NCI-H1436 treated with DMSO at 0.1 percent for 48 hours (cell line): ENCODE measurements at regions not wholly inside any gene's neighbourhood (a gene's known extent, or its start where the extent isn't known, plus 50 kb on each side); places are given as distances from the start of the nearest gene placed in this dataset.
"Not testable (repeated sequence)": the region's sequence is repeated elsewhere in the genome, so short reads cannot be mapped to it uniquely, and the experiment has no call there.

Experiments
- DNase-seq: peaks from one replicate; lab custom pipeline; 2025; lab: John Stamatoyannopoulos, UW

DNA sequence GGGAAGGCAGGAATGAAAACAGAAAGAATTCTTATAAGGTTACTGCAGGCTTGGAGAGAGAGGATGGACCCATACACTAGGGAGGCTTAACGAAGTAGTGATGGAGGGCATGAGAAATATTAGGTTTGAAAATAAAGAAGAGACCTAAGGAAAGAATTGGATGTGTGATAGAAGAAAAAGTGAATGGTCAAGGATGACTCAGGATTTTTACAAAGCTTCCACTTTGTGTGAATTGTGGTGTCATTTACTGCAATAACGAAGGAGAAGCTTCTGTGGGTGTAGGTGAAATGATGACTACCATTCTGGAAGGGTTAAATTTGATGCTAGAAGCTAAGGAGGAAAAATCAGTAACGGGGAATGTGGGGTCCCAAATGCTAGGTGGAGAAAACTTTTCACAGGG is 191.2 kb downstream of the UTRN start:
- DNase-seq = no peak

DNA sequence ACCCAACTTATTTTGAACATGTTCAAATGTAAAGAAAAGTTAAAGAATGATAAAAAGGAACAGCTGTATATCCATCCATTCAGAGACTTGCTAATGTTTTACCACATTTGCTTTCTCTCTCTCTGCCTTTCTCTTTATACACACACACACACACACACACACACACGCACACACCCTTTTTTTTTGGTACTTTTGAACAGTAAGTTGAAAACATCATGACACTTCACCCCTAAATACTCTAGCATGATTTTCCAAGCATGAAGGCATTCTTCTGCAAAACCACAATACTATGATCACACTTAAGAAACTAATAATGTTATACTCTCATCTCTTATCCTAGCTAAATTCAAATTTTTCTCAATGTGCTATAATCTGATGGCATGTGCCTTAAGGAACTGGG is 192.3 kb downstream of the UTRN start:
- DNase-seq = no peak

DNA sequence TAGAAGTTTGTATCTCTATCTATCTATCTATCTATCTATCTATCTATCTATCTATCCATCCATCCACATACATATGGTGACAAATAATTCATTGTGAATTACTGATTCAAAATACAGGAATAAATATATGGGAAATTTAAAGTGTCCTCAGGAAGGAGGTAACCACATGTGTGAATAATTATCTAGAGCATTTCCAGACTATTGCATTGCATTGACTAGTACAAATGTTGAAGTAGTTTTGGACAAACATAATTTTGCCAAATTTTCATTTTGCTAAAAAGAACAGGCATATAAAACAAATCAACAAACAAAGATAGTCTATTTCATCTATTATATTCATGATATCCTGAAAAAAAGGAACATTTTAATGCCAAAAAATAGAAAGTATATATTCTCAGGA is 192.7 kb downstream of the UTRN start:
- no peak for DNase-seq

DNA sequence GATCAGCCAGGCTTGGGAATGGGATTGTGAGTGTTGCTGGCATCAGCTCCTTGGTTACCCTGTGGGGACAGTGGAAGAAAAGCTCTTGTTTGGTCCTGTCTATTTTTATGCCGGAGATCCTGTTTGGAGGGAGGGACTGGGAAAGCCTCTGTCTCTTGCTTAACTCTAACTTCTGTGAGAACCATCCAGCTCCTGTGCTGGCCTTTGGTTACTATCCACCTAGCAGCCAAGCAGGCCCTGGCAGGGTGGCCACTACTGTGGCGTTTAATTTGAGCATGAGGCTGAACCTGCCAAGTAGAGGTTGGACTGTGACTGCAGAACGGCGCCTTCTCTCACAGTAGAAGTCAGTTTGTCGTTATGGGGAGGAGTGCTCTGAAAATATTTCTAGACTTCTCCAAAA is 193.3 kb downstream of the UTRN start:
- no peak for DNase-seq

DNA sequence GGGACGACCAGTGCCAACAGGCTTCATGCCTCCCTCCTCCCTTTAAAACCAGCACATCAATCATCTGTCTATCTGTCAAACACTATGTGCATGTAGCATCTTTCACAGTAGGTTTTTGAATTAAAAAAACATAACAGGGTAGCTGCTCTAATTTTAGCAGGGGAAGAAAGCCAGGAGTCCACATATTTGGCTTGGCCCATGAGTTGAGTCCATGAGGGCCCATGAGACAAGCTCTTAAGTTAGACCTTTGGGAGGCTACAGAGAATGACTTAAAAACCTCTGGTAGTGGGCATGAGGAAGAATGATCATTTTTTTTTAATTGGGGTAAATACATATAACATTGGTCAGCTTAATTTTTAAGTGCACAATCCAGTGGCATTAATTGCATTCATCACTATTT is 194.9 kb downstream of the UTRN start:
- DNase-seq = no peak

DNA sequence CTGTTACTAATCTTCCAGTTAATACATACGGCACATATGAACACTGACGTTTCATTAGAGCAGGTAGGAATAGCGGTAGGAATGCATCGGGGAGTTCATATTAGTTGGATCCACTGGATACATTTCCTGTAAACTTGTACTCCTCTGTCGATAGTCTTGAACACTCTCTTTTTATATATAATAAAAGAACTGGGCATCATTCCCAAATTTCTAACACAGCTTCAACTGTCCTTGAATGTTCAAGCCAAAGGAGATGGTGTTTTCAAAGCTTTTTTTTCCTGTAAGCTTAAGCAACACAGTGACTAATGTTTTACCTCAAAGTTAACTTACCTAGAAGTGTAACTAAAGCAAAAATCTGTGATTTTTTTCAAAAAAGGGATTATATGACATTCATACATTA is 195.3 kb downstream of the UTRN start:
- no peak for DNase-seq

DNA sequence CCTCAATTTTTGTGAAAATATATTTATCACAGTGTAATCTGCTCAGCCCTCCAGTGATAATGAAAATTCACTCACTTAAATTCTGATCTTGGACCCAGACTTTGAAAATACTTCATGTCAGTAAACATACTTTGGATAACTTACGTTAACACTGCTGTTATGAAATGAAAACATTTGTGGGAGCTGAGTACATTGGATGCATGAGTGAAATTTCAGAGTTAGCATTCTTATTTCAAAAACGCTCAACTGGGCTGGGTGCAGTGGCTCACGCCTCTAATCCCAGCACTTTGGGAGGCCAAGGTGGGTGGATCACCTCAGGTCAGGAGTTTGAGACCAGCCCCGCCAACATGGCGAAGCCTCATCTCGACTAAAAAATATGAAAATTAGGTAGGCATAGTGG is 196.4 kb downstream of the UTRN start:
- no peak for DNase-seq

DNA sequence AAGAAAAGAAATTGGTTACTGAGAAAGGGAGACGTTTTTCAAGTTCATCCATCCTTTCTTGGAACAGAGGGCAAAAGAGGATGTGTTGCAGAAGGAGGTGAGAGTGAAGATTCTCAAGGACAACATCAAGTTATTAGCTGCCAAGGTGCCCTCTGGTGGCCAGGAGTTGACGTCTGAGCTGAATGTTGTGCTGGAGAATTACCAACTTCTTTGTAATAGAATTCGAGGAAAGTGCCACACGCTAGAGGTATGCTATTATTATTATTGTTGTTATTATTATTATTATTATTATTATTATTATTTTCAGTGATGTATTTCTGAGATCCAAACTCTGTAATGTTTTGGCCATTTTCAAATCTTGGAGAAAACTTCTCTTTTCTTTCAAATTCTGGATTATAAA is 197.0 kb downstream of the UTRN start:
- no peak for DNase-seq

DNA sequence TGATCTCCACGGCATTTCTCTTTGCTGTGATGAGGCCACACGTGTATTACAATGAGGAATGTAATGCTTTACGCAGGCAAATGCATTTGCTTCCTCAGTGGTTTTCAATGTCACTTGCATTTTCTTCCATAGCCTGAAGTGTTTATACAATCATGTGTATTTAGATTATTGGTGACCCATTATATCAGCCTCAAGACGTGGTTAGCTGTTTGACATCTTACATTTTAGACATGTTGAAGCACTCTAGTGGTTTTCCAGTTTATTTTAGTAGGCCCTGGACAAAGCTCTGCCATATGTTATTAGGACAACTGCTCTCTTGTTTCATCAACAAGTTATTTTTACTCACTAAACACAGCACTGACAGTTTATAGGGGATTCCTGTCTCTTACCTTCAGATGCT is 200.4 kb downstream of the UTRN start:
- no peak for DNase-seq

DNA sequence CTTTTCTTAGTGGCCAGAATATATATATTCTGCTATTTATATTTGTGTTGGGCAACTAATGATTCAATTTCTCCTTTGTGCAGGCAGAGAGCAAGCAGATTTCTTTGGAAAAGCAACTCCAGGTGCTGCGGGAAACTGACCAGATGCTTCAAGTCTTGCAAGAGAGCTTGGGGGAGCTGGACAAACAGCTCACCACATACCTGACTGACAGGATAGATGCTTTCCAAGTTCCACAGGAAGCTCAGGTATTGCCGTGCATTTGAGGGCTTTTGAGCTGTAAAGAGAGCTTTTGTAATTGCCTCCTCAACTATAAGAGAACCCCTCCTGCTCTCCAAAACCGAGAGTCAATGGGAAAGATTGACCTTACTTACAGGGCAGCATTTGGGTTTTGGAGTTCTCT is 203.5 kb downstream of the UTRN start:
- no peak for DNase-seq

DNA sequence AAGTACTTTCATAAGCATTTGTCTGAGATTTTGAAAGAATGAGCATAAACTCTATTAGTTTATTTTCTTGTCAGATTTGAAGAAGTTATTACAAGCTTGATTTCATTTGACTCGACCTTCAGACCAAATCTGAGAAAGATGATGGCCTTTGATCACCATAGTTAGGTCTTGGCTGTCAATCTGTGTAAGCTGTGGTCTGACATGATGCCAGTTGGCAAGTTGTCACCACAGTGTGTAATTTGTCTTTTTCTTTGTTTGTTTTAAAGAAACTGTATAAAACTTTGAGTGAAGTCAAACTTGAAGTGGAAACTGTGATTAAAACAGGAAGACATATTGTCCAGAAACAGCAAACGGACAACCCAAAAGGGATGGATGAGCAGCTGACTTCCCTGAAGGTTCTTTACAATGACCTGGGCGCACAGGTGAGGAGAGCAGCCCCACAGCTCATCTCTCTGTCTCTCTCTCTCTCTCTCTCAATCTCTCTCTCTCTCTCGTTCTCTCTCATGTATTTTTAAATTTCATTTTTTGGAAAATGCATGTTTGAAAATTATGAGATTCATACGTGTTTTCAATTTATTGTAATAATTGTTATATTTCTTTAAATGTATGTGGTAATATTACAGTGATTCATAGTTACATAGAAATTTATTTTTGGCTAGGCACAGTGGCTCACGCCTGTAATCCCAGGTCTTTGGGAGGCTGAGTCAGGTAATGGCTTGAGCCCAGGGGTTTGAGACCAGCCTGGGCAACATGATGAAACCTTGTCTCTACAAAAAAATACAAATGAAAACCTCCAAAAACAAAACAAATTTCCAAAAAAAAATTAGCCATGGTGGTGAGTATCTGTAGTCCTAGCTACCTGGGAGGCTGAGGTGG is 208.1 kb downstream of the UTRN start:
- no peak for DNase-seq

DNA sequence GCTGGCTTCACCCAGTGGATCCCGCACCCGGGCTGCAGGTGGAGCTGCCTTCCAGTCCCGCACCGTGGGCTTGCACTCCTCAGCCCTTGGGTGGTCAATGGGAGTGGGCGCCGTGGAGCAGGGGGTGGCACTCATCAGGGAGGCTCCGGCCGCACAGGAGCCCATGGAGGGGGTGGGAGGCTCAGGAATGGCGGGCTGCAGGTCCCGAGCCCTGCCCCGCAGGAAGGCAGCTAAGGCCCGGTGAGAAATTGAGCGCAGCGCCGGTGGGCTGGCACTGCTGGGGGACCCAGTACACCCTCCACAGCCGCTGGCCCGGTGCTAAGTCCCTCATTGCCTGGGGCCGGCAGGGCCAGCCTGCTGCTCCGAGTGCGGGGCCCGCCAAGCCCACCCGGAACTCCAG is 209.9 kb downstream of the UTRN start:
- DNase-seq = not testable (repeated sequence)

DNA sequence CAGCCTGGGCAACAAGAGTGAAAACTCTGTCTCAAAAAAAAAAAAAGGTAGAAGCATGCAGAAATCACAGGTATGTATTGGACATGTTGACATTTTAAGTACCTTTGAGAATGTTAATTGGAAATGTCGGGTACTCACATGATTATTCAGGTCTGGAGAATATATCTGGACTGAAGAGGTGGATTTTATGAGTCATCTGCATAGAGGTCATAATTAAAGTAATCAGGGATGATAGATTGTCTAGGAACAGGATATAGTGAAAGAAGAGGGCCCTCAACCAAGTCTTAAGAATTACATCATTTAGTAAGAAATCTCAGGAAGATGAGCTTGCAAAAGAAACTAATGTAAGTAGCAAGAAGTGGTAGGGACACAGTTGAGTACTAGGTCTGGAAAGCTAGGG is 212.5 kb downstream of the UTRN start:
- DNase-seq = no peak

DNA sequence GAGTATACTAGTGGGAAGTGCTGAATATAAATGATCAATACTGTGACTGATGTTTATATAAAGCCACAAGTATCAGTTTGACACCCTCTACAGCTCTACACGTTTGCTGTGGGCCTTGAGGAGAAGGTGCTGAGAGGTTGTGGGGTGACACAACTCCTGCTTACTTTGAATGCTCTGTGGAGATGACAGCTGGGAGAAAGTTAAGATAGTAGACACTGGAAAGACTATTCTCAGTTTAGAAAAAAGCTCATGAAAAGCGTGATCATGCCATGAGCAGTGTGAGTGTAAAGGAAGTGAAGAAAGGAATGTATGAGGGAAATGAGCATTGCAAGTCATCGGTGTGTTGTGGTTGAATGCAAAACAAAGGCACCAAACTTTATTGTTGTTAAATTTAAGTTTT is 215.8 kb downstream of the UTRN start:
- no peak for DNase-seq

DNA sequence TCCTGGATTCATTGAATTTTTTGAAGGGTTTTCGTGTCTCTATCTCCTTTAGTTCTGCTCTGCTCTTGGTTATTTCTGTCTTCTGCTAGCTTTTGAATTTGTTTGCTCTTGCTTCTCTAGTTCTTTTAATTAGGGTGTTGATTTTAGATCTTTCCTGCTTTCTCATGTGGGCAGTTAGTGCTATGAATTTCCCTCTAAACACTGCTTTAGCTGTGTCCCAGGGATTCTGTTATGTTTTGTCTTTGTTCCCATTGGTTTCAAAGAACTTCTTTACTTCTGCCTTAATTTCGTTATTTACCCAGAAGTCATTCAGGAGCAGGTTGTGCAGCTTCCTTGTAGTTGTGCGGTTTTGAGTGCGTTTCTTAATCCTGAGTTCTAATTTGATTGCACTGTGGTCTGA is 220.1 kb downstream of the UTRN start:
- DNase-seq = not testable (repeated sequence)

DNA sequence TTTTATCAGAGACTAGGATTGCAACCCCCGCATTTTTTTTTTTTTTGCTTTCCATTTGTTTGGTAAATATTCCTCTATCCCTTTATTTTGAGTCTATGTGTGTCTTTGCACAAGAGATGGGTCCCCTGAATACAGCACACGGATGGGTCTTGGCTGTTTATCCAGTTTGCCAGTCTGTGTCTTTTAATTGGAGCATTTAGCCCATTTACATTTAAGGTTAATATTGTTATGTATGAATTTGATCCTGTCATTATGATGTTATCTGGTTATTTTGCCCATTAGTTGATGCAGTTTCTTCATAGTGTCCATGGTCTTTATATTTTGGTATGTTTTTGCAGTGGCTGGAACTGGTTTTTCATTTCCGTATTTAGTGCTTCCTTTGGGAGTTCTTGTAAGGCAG is 220.9 kb downstream of the UTRN start:
- DNase-seq = not testable (repeated sequence)

DNA sequence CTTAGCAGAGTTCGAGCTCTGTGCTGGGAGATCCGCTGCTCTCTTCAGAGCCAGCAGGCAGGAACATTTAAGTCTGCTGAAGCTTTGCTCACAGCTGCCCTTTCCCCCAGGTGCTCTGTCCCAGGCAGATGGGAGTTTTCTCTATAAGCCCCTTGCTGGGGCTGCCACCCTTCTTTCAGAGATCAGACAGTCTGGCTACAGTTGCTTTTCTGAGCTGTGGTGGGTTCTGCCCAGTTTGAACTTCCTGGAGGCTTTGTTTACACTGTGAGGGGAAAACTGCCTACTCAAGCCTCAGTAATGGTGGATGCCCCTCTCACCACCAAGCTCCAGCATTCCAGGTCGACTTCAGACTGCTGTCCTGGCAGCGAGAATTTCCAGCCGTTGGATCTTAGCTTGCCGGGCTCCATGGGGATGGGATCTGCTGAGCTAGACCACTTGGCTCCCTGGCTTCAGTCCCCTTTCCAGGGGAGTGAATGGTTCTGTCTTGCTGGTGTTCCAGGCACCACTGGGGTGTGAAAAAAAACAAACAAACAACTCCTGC is 222.7 kb downstream of the UTRN start:
- not testable (repeated sequence) for DNase-seq

DNA sequence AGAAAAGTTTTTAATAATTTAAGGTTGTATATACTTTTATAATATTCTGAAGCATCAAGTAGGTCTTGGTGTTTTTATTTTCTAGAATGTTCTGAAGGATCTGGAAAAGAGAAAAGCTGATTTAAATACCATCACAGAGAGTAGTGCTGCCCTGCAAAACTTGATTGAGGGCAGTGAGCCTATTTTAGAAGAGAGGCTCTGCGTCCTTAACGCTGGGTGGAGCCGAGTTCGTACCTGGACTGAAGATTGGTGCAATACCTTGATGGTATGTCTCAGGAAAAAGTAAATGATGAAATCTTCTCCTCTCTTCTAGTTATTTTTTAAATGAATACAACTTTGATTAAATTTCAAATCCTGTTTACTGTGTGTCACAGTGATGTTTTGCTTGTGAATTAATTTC is 225.7 kb downstream of the UTRN start:
- DNase-seq = no peak

DNA sequence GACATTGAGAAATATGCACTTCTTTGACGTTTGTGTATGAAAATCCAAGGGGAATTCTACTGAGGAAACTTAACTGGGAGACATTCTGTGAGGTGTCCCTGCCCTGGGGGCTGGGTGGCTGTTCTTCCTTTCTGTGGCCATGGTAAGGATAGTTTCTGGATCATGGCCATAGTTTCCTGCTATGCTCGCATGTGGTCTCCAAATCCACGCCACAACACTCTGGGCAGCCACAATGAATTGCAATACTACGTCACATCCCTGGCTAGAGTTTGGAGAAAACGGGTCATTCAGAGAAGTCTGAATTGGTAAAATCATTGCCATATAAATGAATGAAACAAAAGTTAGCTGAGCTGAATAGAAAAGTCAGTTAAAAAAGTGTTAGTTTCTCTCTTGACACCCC is 230.6 kb downstream of the UTRN start:
- no peak for DNase-seq

DNA sequence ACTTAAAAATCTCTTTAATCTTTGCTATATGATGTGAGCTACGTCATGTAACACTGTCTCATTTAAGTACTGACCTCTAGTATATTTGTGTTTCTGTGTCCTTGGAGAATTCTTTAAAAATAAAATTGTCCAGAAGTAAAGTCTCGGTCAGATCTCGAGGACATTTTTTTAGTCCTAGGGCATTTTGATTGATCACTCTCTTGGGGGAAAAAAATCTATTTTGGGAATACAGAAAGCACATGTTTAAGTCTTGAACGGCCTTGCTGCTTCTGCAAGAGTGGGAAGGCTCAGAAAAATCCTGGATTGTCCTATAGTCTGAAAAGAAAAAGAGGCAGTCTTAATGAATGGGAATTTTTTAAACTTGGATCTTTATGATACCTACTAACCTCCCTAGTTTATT is 234.3 kb downstream of the UTRN start:
- DNase-seq = no peak

DNA sequence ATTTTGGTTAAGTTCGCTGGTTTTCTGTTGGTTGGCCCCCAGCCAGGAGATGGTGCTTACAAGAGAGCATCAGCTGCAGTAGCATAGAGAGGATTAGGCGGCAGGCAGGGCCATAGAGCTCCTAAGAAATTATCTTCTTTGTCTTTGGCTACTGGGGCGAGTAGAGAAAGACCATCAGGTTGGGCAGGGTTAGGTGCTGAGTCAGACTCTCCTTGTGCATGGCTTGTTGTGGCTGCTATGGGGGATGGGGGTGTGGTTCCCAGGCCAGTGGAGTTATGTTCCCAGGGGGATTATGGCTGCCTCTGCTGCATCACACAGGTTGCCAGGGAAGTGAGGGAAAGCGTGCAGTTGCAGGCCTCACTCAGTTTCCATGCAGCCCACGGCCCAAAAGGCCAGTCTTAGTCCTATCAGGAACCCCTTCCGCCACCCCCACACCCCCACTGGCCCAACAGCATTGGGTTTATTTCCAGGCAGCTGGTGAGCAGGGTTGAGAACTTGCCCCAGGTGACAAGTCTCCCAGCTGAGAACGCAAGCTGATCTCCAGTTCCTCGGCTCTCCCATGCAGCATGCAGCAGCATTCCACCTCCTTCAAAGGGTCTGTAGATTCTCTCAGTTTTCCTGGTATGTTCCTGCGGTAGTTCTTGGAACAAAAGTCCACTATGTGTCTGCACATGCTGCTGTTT is 243.7 kb downstream of the UTRN start:
- DNase-seq = no peak

DNA sequence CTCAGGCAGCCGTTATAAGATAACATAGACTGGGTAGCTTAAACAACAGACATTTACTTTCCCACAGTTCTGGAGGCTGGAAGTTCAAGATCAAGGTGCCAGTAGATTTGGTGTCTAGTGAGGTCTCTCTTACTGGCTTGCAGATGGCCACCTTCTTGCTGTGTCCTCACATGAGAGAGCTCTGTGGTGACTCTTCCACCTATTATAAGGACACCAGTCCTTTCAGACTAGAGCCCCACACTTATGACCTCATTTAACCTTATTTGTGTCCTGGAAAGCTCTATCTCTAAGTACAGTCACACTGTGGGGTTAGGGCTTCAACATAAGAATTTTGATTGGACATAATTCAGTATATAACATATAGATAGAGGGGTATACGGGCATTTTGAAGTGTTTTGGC is 245.0 kb downstream of the UTRN start:
- DNase-seq = no peak

DNA sequence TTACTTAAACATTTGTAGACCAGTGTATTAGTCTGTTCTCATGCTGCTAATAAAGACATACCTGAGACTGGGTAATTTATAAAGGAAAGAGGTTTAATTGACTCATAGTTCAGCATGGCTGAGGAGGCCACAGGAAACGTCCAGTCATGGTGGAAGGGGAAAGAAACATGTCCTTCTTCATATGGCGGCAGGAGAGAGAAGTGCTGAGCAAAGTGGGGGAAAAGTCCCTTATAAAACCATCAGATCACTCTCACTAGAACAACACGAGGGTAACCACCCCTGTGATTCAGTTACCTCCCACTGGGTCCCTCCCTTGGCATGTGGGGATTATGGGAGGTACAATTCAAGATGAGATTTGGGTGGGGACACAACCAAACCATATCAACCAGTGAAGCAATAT is 247.1 kb downstream of the UTRN start:
- not testable (repeated sequence) for DNase-seq
